Spinal cord (tissue), 9 donors: ENCODE measurements at regions not wholly inside any gene's neighbourhood (a gene's known extent, or its start where the extent isn't known, plus 50 kb on each side); places are given as distances from the start of the nearest gene placed in this dataset.
"Not testable (repeated sequence)": the region's sequence is repeated elsewhere in the genome, so short reads cannot be mapped to it uniquely, and the experiment has no call there.

Experiments used
- DNase-seq, 6 donors: peaks; one replicate each; pipeline versions ENCODE4 v3.0.0 to v3.0.0-alpha.2; 2013 to 2015; ENCODE audit warnings: low spot score in 6 of 6, low read depth in 4 of 6
- H3K27ac ChIP-seq: one replicate; pipeline ENCODE4 v1.5.1; 2013; ENCODE audit warnings: low read depth, low read length, control low read depth
- H3K27me3 ChIP-seq: one replicate; pipeline ENCODE4 v1.6.1; 2013; ENCODE audit warnings: low read length; ENCODE audit not compliant: control insufficient read depth, insufficient read depth
- H3K36me3 ChIP-seq: one replicate; pipeline ENCODE4 v1.6.1; 2013; ENCODE audit warnings: low read length; ENCODE audit not compliant: control insufficient read depth, insufficient read depth
- H3K4me1 ChIP-seq: one replicate; pipeline ENCODE4 v1.6.1; 2013; ENCODE audit warnings: low read length; ENCODE audit not compliant: control insufficient read depth, insufficient read depth
- H3K4me3 ChIP-seq: one replicate; pipeline ENCODE4 v1.5.1; 2013; ENCODE audit warnings: low read depth, low read length, control low read depth
- H3K9me3 ChIP-seq: one replicate; pipeline ENCODE4 v1.6.1; 2013; ENCODE audit warnings: low read length; ENCODE audit not compliant: control insufficient read depth, insufficient read depth
- WGBS: methylation state at CpG from one replicate; pipeline ENCODE4 v1.1.5; 2013; ENCODE audit warnings: missing lambda C conversion rate; ENCODE audit not compliant: insufficient coverage; 5-methylcytosine and 5-hydroxymethylcytosine counted together
- donor health status: healthy.

DNA sequence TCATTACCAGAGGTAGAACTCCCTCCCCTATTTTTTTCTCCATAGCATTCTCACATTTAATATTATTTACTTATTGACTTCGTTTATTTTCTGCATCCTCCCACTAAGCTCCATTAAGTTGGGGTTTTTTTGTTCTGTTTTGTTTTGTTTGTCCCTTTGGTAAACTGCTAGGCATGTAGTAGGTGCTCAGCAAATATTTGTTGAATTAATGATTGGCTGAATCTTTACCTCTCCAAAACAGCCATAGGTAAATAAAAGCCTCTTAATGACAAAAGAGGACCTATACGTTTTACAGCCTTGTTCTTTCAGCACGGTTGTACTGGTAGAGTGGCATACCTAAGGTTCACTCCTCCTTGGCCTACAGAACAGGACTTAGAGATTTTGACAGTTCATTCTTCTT lies 52.0 kb downstream of the PRORP start:
- H3K4me3 ChIP-seq = no peak overlapping the region
- peaks cover 5% of the 10 kb centered on the region for H3K36me3 ChIP-seq
- no CpG with 5 or more reads among the region's 3 CpGs for WGBS
- H3K9me3 ChIP-seq = no peaks in the 10 kb centered on the region
- no peak overlapping the region for H3K27ac ChIP-seq
- H3K27me3 ChIP-seq = no peaks in the 10 kb centered on the region
- no peak for DNase-seq
- no peaks in the 10 kb centered on the region for H3K4me1 ChIP-seq

GRCh38 chr14:35180179-35180578 lies 57.8 kb downstream of the PRORP start:
- 100% methylated on average over 1 of the region's 7 CpGs for WGBS
- Histone ChIP-seq H3K27me3 (no peaks in the 10 kb centered on the region), H3K4me3 (no peak overlapping the region)

DNA sequence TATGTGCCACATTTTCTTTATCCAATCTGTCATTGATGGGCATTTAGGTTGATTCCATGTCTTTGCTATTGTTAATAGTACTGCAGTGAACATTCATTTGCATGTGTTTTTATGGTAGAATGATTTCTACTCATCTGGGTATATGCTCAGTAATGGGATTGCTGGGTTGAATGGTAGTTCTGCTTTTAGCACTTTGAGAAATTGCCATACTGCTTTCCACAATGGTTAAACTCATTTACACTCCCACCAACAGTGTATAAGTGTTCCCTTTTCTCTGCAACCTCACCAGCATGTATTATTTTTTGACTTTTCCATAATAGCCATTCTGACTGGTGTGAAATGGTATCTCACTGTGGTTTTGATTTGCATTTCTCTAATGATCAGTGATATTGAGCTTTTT lies 62.5 kb downstream of the PRORP start:
- H3K36me3 ChIP-seq, H3K27me3 ChIP-seq, H3K4me3 ChIP-seq, H3K9me3 ChIP-seq, H3K4me1 ChIP-seq, H3K27ac ChIP-seq, DNase-seq: not testable (repeated sequence)

More at GRCh38 chr14:35180179-35180578, 57.8 kb downstream of the PRORP start:
- Histone ChIP-seq H3K4me1 (no peaks in the 10 kb centered on the region), H3K27ac (no peak overlapping the region), H3K36me3 (no peaks in the 10 kb centered on the region), H3K9me3 (no peaks in the 10 kb centered on the region)
- DNase-seq = no peak

DNA sequence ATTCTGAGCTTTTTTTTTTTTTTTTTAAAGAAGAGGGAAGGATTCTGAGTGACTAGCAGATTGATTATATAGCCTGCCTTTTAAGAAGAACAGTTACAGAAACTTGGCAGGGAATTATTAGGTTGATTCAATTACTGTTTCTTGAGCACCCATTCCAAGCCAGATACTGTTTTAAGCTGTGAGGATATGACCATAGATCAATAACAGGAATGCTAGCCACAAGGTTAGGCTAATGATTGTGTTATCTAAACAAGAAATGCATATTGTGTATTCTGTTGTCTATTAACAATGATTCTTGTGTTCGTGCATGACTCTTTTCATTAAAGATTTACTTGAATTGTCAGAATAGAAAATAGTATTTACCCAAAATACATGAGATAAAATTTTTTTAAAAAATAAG lies 67.1 kb downstream of the PRORP start:
- no CpG with 5 or more reads among the region's 1 CpG for WGBS
- H3K36me3 ChIP-seq = peaks cover 5% of the 10 kb centered on the region

GRCh38 chr14:35193161-35193560 lies 70.8 kb downstream of the PRORP start:
- no peaks in the 10 kb centered on the region for H3K27me3 ChIP-seq
- peaks cover 5% of the 10 kb centered on the region for H3K36me3 ChIP-seq
- H3K9me3 ChIP-seq = no peaks in the 10 kb centered on the region
- H3K27ac ChIP-seq = no peak overlapping the region
- H3K4me1 ChIP-seq = no peaks in the 10 kb centered on the region
- DNase-seq = peak in 1 of 6 donors; percentile 16
- H3K4me3 ChIP-seq = no peak overlapping the region

More for the DNA sequence above, 67.1 kb downstream of the PRORP start:
- no peaks in the 10 kb centered on the region for H3K27me3 ChIP-seq
- DNase-seq = no peak
- no peak overlapping the region for H3K27ac ChIP-seq
- H3K4me1 ChIP-seq = no peaks in the 10 kb centered on the region
- H3K9me3 ChIP-seq = no peaks in the 10 kb centered on the region
- no peak overlapping the region for H3K4me3 ChIP-seq

- H3K4me3 ChIP-seq, H3K27me3 ChIP-seq, H3K4me1 ChIP-seq, H3K9me3 ChIP-seq, H3K36me3 ChIP-seq, DNase-seq, H3K27ac ChIP-seq: not testable (repeated sequence)
- no CpG with 5 or more reads among the region's 1 CpG for WGBS
These were observed 71.8 kb downstream of the PRORP start for GRCh38 chr14:35194183-35194582.

DNA sequence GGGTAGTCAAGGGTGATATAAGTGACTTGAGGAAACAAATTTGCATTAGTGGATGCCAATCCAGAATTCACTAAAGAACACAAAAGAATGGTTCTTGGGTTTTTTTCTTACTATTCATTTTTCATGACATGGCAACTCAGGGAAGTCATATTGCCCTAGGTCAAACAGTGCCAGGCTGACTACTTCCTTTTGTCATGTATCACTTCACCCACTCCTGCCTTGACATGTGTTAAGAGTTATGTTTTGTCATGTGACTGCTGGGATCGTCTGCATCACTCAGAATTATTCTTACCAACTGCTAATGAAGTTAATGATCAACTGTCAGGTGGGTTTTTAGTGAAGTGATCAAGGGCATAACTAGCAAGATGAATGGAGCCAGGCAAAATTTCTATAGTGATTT lies 74.2 kb downstream of the PRORP start:
- H3K4me1 ChIP-seq = no peaks in the 10 kb centered on the region
- H3K36me3 ChIP-seq = peaks cover 1% of the 10 kb centered on the region
- no peaks in the 10 kb centered on the region for H3K27me3 ChIP-seq
- H3K27ac ChIP-seq = no peak overlapping the region
- no peak overlapping the region for H3K4me3 ChIP-seq
- no peak for DNase-seq
- no CpG with 5 or more reads among the region's 1 CpG for WGBS
- no peaks in the 10 kb centered on the region for H3K9me3 ChIP-seq

DNA sequence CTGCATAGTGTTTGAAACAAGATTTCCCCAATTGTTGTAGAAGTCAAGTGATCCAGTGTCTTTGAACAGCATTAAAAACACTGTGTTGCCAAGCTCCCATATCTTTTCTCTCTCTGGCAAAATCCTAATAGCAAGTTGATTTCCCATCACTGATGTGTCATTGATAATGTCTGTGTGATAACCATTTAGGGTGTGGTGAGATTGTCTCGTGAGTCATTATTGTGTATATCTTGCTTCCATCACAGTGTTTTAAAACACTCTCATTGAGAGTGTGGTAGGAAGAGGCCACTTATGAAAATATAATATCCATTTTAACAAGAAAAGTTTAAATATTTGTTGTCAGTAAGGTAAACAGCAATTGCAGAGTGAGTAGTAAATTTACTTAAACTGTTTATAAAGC lies 74.7 kb downstream of the PRORP start:
- no peak for DNase-seq

GRCh38 chr14:35201066-35201465 lies 78.7 kb downstream of the PRORP start:
- Histone ChIP-seq H3K27ac (no peak overlapping the region), H3K27me3 (no peaks in the 10 kb centered on the region), H3K36me3 (no peaks in the 10 kb centered on the region), H3K9me3 (no peaks in the 10 kb centered on the region), H3K4me3 (no peak overlapping the region), H3K4me1 (no peaks in the 10 kb centered on the region)
- WGBS = no CpG with 5 or more reads among the region's 3 CpGs
- no peak for DNase-seq

More for the DNA sequence above, 74.7 kb downstream of the PRORP start:
- WGBS = no CpG with 5 or more reads among the region's 1 CpG
- H3K9me3 ChIP-seq = no peaks in the 10 kb centered on the region
- no peaks in the 10 kb centered on the region for H3K27me3 ChIP-seq
- no peak overlapping the region for H3K27ac ChIP-seq
- H3K4me3 ChIP-seq = no peak overlapping the region
- H3K4me1 ChIP-seq = no peaks in the 10 kb centered on the region
- H3K36me3 ChIP-seq = no peaks in the 10 kb centered on the region

DNA sequence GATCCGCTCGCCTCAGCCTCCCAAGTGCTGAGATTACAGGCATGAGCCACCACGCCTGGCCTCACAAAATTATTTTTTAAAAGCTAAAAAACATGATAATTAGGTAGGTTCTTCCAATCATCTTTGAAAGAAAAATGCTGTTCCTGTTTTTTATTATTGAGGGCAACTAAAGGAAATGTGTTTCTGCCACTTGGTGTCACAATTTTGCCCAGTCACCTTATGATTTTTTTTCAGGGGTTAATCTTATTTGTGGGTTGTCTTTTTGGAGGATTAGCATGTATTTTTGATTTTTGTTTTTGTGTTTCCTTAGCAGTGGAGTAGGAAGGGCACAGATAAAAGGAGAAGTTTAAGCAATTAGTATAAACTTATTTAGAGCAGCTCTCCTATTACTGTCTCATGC lies 79.8 kb downstream of the PRORP start:
- Histone ChIP-seq H3K9me3 (no peaks in the 10 kb centered on the region), H3K4me1 (no peaks in the 10 kb centered on the region), H3K4me3 (no peak overlapping the region), H3K36me3 (no peaks in the 10 kb centered on the region), H3K27me3 (no peaks in the 10 kb centered on the region), H3K27ac (no peak overlapping the region)
- DNase-seq = no peak
- WGBS = no CpG with 5 or more reads among the region's 3 CpGs
